Fibroblast of skin of right biceps (primary cell): ENCODE measurements at regions not wholly inside any gene's neighbourhood (a gene's known extent, or its start where the extent isn't known, plus 50 kb on each side); places are given as distances from the start of the nearest gene placed in this dataset.

Source experiments
- DNase-seq: peaks from one replicate; pipeline ENCODE4 v3.0.0-alpha.2; 2013

GRCh38 chr1:238892612-238893011 lies 493.8 kb upstream of the CHRM3 start:
- no peak for DNase-seq

GRCh38 chr1:238861342-238862066 lies 524.9 kb upstream of the CHRM3 start:
- DNase-seq = no peak

- DNase-seq = no peak
These were observed 552.4 kb upstream of the CHRM3 start for GRCh38 chr1:238833919-238834318.

DNA sequence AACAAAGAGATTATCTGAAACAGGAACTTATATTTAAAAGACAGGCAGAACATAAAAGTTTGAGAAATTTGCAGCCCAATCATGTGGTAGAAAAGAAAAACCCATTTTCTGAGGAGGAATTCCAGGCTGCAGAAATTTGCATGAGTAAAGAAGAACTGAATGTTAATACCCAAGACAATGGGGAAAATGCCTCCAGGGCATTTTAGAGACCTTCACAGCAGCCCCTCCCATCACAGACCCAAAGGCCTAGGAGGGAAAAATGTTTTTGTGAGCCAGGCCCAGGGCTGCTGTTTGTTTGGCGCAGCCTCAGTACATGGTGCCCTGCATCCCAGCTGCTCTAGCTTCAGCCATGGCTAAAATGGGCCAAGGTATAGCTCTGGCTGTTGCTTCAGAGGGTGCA lies 554.3 kb upstream of the CHRM3 start:
- no peak for DNase-seq

DNA sequence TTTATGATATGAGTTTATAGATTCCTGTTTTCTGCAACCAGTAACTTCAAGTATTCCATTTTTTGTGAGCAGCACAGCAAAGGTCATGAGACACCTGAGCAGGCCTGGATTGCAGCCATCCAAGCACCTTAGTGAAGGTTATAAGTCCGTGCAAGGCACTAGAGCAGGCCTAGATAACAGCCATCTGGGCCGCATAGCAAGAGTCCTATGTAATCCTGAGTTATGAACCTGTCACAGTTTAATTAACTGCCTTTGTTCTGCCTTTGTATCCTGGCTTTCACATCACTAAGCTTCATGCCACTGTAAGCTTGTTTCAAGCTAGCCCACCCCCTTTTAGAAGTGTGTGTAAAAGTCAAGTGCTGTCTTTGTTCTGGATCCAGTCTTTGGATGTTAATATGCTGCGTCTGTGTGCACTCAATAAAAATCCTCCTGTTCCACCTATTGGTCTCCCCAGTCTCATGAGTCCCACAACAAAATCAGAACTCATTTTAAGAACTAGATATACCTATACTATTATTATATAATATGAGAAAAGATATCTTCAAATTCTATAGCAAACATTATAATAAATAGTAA lies 556.2 kb upstream of the CHRM3 start:
- DNase-seq = no peak

DNA sequence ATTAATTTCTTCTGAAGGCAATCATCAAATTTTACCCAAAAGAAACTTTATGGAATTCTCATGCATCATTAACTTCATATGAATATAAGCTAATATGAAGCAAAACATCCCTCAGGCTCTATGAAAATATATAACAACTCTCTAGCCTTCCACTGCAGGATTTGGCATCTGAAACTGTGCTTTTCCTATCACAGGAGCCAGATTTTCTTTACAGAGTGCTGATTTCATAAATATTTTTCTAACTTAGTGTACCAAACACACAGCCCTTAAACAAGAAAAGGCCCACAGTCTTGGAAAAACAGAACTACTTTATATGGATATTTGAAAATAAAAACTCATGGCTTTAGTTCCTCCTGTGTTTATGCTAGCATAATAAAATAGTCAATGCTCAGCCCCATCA lies 559.5 kb upstream of the CHRM3 start:
- DNase-seq = no peak

DNA sequence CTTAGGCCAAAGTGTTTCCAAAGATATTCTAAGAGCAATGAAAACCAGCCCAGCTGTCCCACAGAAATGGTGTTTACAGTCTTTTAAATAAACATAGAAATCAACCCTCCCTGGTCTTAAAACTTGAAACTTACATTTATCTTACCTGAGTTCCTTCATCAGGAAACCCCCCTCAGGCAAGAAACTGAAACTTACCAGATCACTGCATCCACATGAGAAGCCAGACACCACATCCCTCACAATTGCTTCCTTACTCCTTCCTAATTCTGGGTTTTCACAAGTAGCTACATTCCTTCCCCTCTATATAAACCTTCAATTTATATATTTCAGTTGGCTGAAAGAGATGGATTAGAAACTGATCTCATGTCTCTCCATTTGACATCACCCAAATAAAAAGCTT lies 563.0 kb upstream of the CHRM3 start:
- DNase-seq = no peak

DNA sequence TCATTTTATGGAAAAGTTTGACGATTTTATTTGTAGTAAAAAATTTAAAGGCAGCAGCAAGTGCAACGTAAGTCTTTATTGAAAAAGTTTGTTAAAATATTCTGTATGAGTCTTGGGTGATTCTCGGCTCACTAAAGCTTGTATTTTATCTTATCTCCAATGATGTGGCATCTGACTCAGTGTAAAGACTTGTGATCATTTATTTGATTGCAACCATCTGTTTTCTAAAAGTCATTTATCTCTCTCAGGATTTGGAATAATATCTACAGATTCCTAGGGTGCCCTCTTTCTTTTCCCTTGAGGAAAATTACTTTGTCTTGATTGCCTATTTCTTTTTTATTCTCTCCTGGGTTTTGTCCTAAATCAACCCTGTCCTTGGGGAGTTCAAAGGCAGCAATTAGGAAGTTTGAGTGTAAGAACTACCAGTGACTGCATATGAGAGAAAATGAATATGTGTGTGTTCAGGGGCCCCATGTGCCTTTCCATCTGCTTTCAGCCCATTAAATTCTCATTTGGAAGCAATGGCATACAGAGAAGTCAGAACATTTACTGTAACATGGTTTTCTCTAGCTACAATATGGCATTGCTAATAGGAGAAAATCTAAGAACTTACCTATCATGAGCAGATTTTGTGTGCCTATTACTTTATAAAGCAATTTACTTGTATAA lies 575.0 kb upstream of the CHRM3 start:
- DNase-seq = peak; percentile 42

GRCh38 chr1:238790882-238791281 lies 595.5 kb upstream of the CHRM3 start:
- DNase-seq = no peak

DNA sequence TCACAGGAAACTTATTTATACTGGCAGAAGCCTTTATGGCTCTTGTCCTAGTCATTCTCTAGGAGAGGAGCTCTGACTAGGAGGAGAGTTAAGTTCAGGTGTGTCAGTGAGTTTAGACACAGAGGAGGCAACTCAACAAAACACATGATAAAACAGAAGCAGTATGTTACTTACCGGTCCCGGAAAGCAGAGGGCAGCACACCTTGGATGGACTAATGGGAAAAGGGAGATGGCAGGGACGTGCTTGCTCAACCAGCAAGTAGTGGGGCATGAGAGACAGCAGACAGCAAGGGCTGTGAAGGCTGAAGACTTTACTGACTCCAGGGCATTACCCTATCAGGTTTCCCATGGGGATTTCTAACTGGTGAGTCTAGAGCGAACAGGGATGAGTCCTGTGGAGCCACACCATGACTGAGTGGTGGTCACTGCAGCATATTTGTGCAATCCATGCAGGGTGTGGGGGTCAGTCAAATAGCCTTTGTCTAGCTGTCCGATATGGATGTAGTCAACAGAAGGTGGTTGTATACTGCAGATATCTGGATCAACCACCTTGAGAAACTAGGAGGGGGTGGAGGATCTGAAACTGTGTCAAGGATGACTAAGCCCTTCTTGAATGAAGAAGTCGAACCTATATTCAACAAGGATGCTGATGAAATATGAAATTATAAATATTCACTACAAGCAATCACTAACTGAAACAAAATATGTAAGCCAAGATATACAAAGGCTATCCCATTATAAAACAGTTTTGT lies 596.3 kb upstream of the CHRM3 start:
- no peak for DNase-seq

DNA sequence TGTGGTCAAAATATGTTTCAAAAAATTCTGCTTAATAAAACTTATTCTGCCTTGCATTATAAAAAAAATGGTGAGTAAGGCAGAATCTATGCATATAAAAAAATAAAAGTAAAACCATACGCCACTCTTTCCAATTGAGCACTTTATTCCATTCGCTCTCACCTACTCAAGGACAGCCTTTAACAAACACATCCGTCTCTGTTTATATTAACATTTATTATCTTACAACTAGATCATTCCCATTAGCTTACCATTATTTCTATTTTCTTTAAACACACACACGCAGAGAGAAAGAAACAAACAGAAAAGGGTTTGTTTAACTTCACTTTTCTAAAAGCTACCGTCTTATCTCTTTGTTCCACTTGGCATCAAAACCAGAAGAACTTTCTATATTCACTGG lies 598.9 kb upstream of the CHRM3 start:
- DNase-seq = no peak

- DNase-seq = no peak
These were observed 602.7 kb upstream of the CHRM3 start for GRCh38 chr1:238783633-238784032.

DNA sequence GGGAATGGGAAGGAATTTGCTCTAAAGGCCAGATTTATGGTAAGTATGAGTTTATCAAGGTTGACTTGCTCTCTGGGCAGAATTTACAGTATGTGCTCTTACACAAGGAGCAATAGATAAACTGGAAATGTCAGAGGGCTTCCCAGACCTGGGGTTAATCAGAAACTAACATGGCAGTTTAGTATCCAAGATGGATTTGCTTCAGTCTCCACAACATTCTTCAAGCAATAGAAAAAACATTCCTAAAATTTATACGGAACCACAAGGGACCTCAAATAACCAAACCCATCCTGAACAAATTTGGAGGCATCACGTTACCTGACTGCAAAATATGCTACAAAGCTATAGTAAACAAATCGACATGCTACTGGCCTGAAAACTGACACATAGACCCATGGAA lies 606.7 kb upstream of the CHRM3 start:
- peak; percentile 74 for DNase-seq

- DNase-seq = peak; percentile 56
These were observed 608.3 kb upstream of the CHRM3 start for GRCh38 chr1:238778113-238778512.

DNA sequence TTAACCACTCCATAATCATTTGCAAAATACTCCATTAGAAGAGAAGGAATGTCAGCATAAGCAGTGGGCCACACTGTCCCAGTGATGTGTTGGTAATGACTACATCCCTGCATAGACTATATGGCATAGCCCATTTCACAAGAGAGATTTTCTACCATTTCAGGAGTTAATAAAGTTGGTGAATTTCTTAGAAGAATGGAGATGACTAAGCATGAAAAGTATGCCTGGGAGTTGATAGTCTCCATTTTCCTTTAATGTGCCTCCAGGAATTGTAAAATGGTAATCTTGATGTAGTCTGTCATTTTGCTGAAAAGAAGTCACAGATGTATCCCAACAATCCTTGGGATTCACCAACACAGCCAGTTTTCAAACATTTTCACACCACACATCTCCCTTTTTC lies 608.8 kb upstream of the CHRM3 start:
- DNase-seq = peak; percentile 65

DNA sequence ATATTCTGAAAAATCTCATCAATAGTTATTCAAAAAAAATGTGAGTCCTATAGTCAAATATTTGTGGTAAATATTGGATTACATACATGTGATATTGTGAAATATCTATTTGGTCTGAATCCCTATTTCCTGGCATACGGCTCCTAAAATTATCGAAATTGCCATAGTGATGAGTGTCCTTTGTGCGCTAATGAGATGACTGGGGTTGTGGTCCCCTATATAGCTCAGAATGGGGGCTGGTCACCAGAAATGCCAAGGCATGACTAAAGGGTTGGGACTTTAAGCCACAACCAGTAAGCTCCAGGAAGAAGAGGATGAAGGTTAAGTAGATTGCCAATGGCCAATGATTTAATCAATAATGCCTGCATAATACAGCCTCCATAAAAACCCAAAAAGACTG lies 610.2 kb upstream of the CHRM3 start:
- peak; percentile 63 for DNase-seq

DNA sequence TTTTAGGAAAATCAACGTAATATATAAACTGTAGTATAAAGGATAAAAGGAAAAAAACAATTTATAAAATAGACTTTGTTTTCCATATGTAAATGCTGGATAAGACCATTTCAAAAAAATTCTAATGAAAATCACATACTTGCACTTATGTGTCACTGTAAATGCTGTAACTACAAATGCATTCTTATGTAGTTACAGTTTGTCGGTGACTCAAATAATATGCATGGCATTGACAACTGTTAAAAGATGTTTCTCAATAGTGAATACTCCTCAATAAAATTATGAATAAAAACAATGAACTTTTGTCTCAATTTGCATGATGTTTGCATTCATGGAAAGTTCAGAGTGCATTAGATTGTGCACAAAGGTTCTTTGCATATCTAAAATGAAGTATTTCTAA lies 614.0 kb upstream of the CHRM3 start:
- DNase-seq = peak; percentile 75

GRCh38 chr1:238767321-238767720 lies 619.0 kb upstream of the CHRM3 start:
- DNase-seq = no peak

DNA sequence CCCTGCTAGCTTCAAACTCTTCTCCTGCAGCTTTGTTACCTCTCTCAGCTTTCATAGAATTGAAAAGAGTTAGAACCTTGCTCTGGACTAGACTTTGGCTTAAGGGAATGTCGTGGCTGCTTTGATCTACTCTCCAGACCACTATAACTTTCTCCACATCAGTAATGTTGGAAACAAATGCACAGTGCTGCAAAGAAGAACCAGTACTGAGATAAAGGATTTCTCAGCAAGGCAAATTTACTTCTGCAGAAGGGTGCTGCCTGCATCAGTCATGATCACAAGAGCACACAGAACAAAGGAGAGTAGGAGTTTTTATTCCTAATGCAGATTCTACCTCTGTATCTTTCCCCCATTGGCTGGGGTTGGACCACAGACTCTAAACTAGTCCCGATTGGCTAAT lies 621.6 kb upstream of the CHRM3 start:
- DNase-seq = no peak

DNA sequence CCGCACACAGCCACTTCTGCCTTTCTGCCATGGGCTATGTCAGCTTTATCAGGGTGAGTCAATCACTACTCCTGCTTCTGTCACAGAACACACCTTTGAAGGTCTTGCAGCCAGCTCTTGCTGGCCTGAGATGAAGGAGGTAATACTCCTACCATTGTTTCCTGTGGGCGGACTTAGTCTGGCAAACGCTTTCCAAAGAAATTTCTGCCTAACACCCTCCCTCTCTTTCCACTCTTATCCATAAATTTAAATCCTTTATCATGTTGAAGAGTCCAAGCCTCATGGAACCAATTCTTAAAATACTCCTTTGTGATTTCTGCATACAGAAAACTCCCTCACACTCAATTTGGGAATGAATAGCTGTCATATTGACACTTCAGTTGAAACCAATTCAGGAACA lies 633.1 kb upstream of the CHRM3 start:
- no peak for DNase-seq

DNA sequence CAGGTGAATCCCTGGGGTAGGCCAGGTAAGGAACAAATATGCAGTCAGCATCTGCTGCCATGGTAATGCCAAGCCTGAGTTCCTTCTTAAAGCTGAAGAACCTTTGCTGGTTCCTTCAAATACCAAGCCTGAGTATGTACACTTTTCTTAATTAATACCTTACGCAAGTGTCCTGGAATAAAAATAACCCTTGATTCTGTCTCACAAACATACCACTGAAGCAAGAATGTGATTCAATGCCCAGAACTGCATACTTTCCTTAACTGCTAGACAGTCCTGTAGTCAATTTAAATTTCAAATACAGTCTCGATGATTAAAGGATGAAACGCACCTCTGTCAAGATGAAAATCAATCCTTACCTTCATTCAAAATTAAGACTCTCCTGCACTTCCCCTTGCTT lies 634.0 kb upstream of the CHRM3 start:
- peak; percentile 76 for DNase-seq

GRCh38 chr1:238745069-238745468 lies 641.3 kb upstream of the CHRM3 start:
- DNase-seq = no peak

GRCh38 chr1:238738892-238739291 lies 647.5 kb upstream of the CHRM3 start:
- peak; percentile 7 for DNase-seq

- DNase-seq = no peak
These were observed 658.7 kb upstream of the CHRM3 start for GRCh38 chr1:238727670-238728069.
